H1 (cell line): ENCODE measurements at regions not wholly inside any gene's neighbourhood (a gene's known extent, or its start where the extent isn't known, plus 50 kb on each side); places are given as distances from the start of the nearest gene placed in this dataset.

ENCODE experiments used
- CTCF ChIA-PET: fragments of 300-600 bp; sonication (Branson Sonifier 250); formaldehyde crosslinking; loops from one replicate; lab custom pipeline; 2021; ENCODE audit not compliant: partially characterized antibody; lab: Charles Lee
- POLR2A ChIA-PET: fragments of 300-600 bp; sonication (Branson Sonifier 250); formaldehyde crosslinking; loops from one replicate; lab custom pipeline; 2021; ENCODE audit warnings: inconsistent platforms; ENCODE audit not compliant: partially characterized antibody; lab: Charles Lee
- DNase-seq, 2 experiments: peaks; one replicate each; pipeline versions ENCODE4 v3.0.0 to v3.0.0-alpha.2; 2010 to 2022; ENCODE audit warnings: low spot score in 2 of 2, low read depth in 1 of 2, mixed read lengths in 1 of 2
- FAIRE-seq: peaks from 2 replicates; lab custom pipeline; 2011; peaks lifted over from hg19 to GRCh38; lab: Jason Lieb, UNC
- H2AFZ ChIP-seq: 2 replicates; pipeline ENCODE4 v1.8.1; 2012; ENCODE audit warnings: low read length, inconsistent platforms
- H2AK5ac ChIP-seq: 2 replicates; pipeline ENCODE4 v1.6.1; 2013; ENCODE audit warnings: low read depth, low read length
- H2BK120ac ChIP-seq: replicated peaks from 2 replicates; pipeline ENCODE3; 2013; ENCODE audit warnings: low read depth, low read length, inconsistent platforms
- H2BK12ac ChIP-seq: 2 replicates; pipeline ENCODE4 v1.6.1; 2013; ENCODE audit warnings: low read depth, low read length
- H2BK15ac ChIP-seq: 2 replicates; pipeline ENCODE4 v1.6.1; 2013; ENCODE audit warnings: low read length
- H2BK20ac ChIP-seq: 2 replicates; pipeline ENCODE4 v1.6.1; 2013; ENCODE audit warnings: low read length
- H2BK5ac ChIP-seq: 2 replicates; pipeline ENCODE4 v1.6.1; 2013; ENCODE audit warnings: low read depth, low read length
- H3K14ac ChIP-seq: 2 replicates; pipeline ENCODE4 v1.6.1; 2013; ENCODE audit warnings: inconsistent platforms; ENCODE audit not compliant: insufficient read length
- H3K18ac ChIP-seq: 2 replicates; pipeline ENCODE4 v1.6.1; 2013; ENCODE audit warnings: low read length; ENCODE audit errors: extremely low read depth
- H3K23ac ChIP-seq: 2 replicates; pipeline ENCODE4 v1.6.1; 2013; ENCODE audit warnings: inconsistent platforms; ENCODE audit not compliant: insufficient read length
- H3K23me2 ChIP-seq: 2 replicates; pipeline ENCODE4 v1.6.1; 2013; ENCODE audit warnings: low read depth, low read length
- H3K27ac ChIP-seq: 2 replicates; pipeline ENCODE4 v1.6.1; 2011; ENCODE audit warnings: low read depth, low read length, inconsistent platforms
- H3K27me3 ChIP-seq, 4 experiments: replicated peaks in 1 of 4; 1 replicate in 1 of 4; 2 replicates in 3 of 4; pipeline versions ENCODE4 v1.6.1 to v1.8.1; 2011 to 2013; ENCODE audit warnings: low read length in 3 of 4, mild to moderate bottlenecking in 3 of 4, inconsistent platforms in 2 of 4, mixed read lengths in 2 of 4, moderate library complexity in 1 of 4; ENCODE audit not compliant: control insufficient read depth in 3 of 4, insufficient read depth in 3 of 4; ENCODE audit errors: extremely low read depth in 1 of 4
- H3K36me3 ChIP-seq, 4 experiments: 2 replicates each; pipeline versions ENCODE4 v1.6.1 to v1.8.1; 2011 to 2013; ENCODE audit warnings: mild to moderate bottlenecking in 4 of 4, low read length in 3 of 4, moderate library complexity in 2 of 4, control low read depth in 1 of 4, inconsistent platforms in 1 of 4; ENCODE audit not compliant: insufficient read depth in 4 of 4, control insufficient read depth in 2 of 4
- H3K4ac ChIP-seq: replicated peaks from 2 replicates; pipeline ENCODE3; 2013; ENCODE audit warnings: low read length, low read depth, mixed read lengths, inconsistent platforms; ENCODE audit not compliant: insufficient read length
- H3K4me1 ChIP-seq, 4 experiments: replicated peaks in 1 of 4; 1 replicate in 1 of 4; 2 replicates in 3 of 4; pipeline versions ENCODE4 v1.6.1 to v1.8.1; 2011 to 2013; ENCODE audit warnings: low read length in 3 of 4, inconsistent platforms in 2 of 4, mixed read lengths in 1 of 4; ENCODE audit not compliant: insufficient read depth in 4 of 4, control insufficient read depth in 3 of 4
- H3K4me2 ChIP-seq, 2 experiments: 2 replicates each; pipeline versions ENCODE4 v1.6.1 to v1.8.1; 2011 to 2013; ENCODE audit warnings: low read depth in 2 of 2, low read length in 2 of 2, control low read depth in 1 of 2, inconsistent platforms in 1 of 2, mild to moderate bottlenecking in 1 of 2; ENCODE audit not compliant: insufficient read depth in 1 of 2
- H3K4me3 ChIP-seq, 4 experiments: fragments of 200-600, 300-600 bp in 1 of 4; sonication (generic), shearing (Covaris generic), sonication (Bioruptor Twin) in 1 of 4; 2 replicates each; pipeline versions ENCODE4 v1.5.1 to v1.8.1; 2011 to 2016; ENCODE audit warnings: low read length in 4 of 4, low read depth in 3 of 4, control low read depth in 2 of 4, inconsistent platforms in 2 of 4, mild to moderate bottlenecking in 2 of 4, mixed read lengths in 1 of 4, moderate library complexity in 1 of 4; ENCODE audit not compliant: insufficient read depth in 2 of 4; ENCODE audit errors: extremely low read depth in 1 of 4
- H3K56ac ChIP-seq: replicated peaks from 2 replicates; pipeline ENCODE3; 2013; ENCODE audit warnings: low read depth, mild to moderate bottlenecking, mixed read lengths, low read length, inconsistent platforms; ENCODE audit not compliant: insufficient read length
- H3K79me1 ChIP-seq: 2 replicates; pipeline ENCODE4 v1.6.1; 2013; ENCODE audit warnings: low read depth, low read length, control low read depth
- H3K79me2 ChIP-seq, 2 experiments: 2 replicates each; pipeline versions ENCODE4 v1.6.1 to v1.8.1; 2012 to 2013; ENCODE audit warnings: low read length in 2 of 2, mild to moderate bottlenecking in 2 of 2, inconsistent platforms in 1 of 2; ENCODE audit not compliant: insufficient read depth in 2 of 2, control insufficient read depth in 1 of 2
- H3K9ac ChIP-seq, 4 experiments: replicated peaks in 1 of 4; 1 replicate in 1 of 4; 2 replicates in 3 of 4; pipeline versions ENCODE4 v1.6.1 to v1.8.1; 2011 to 2013; ENCODE audit warnings: low read depth in 3 of 4, low read length in 3 of 4, control low read depth in 2 of 4, mild to moderate bottlenecking in 2 of 4, moderate library complexity in 2 of 4, inconsistent platforms in 1 of 4; ENCODE audit errors: extremely low read depth in 1 of 4
- H3K9me3 ChIP-seq, 2 experiments: 2 replicates each; pipeline versions ENCODE4 v1.6.1 to v1.8.1; 2012 to 2013; ENCODE audit warnings: mild to moderate bottlenecking in 2 of 2, moderate library complexity in 2 of 2, control low read depth in 1 of 2, inconsistent platforms in 1 of 2, low read depth in 1 of 2, low read length in 1 of 2, mixed read lengths in 1 of 2; ENCODE audit not compliant: insufficient read depth in 2 of 2
- H4K20me1 ChIP-seq, 2 experiments: replicated peaks in 1 of 2; 2 replicates each; pipeline versions ENCODE3 to v1.8.1; 2011 to 2013; ENCODE audit warnings: inconsistent platforms in 2 of 2, low read length in 2 of 2, mild to moderate bottlenecking in 1 of 2; ENCODE audit not compliant: insufficient read depth in 2 of 2, control insufficient read depth in 1 of 2
- H4K5ac ChIP-seq: 2 replicates; pipeline ENCODE4 v1.6.1; 2013; ENCODE audit warnings: low read length, low read depth, mixed read lengths, inconsistent platforms; ENCODE audit not compliant: insufficient read length
- H4K8ac ChIP-seq: 2 replicates; pipeline ENCODE4 v1.8.0; 2013; ENCODE audit warnings: mild to moderate bottlenecking, moderate library complexity, low read length, inconsistent platforms; ENCODE audit not compliant: insufficient read depth; ENCODE audit errors: extremely low read depth
- H4K91ac ChIP-seq: replicated peaks from 2 replicates; pipeline ENCODE3; 2013; ENCODE audit warnings: low read length, mixed read lengths, inconsistent platforms; ENCODE audit not compliant: insufficient read length
- EP300 ChIP-seq, 2 experiments: IDR thresholded peaks; 1 replicate in 1 of 2; 2 replicates in 1 of 2; pipeline ENCODE4 v1.6.1; 2011 to 2012; ENCODE audit warnings: low read depth in 2 of 2, low read length in 2 of 2, mild to moderate bottlenecking in 2 of 2, borderline replicate concordance in 1 of 2, inconsistent platforms in 1 of 2, moderate library complexity in 1 of 2
- JUN ChIP-seq: IDR thresholded peaks from 2 replicates; pipeline ENCODE4 v1.6.1; 2011; ENCODE audit warnings: low read depth, mild to moderate bottlenecking, improper control_type of control experiment, low read length
- POLR2A ChIP-seq, 2 experiments: IDR thresholded peaks; 1 replicate in 1 of 2; 2 replicates in 1 of 2; pipeline ENCODE4 v1.6.1; 2011; ENCODE audit warnings: low read depth in 2 of 2, low read length in 2 of 2, mild to moderate bottlenecking in 2 of 2; ENCODE audit errors: control extremely low read depth in 1 of 2
- SAP30 ChIP-seq: fragments of 300-600 bp; sonication (generic); IDR thresholded peaks from 2 replicates; pipeline ENCODE4 v1.7.1; 2012; ENCODE audit warnings: low read length, moderate library complexity, mild to moderate bottlenecking, inconsistent platforms; ENCODE audit not compliant: insufficient read depth, insufficient replicate concordance
- SP2 ChIP-seq: IDR thresholded peaks from 2 replicates; pipeline ENCODE4 v1.6.1; 2012; ENCODE audit warnings: mild to moderate bottlenecking, low read length, inconsistent platforms
- TCF12 ChIP-seq: IDR thresholded peaks from 2 replicates; pipeline ENCODE4 v1.6.1; 2011; ENCODE audit warnings: low read depth, mild to moderate bottlenecking, low read length
- WGBS, 2 experiments: shearing (Covaris generic) in 1 of 2; methylation state at CpG; one replicate each; pipeline versions ENCODE4 v1.1.6 to v1.1.7; 2013 to 2015; ENCODE audit warnings: low lambda C conversion rate in 2 of 2, mixed read lengths in 2 of 2, inconsistent platforms in 1 of 2, low coverage in 1 of 2, missing lambda C conversion rate in 1 of 2; ENCODE audit not compliant: insufficient replicate concordance in 2 of 2, insufficient coverage in 1 of 2, insufficient read length in 1 of 2; ENCODE audit errors: extremely low coverage in 1 of 2, missing lambda C conversion rate in 1 of 2; 5-methylcytosine and 5-hydroxymethylcytosine counted together

GRCh38 chr20:19962958-19963357 lies 54.2 kb upstream of the NAA20 start:
- H2BK12ac ChIP-seq, result no peak overlapping the region
- H4K8ac ChIP-seq, result no peak overlapping the region
- H2AFZ ChIP-seq, result no peak overlapping the region
- WGBS, 2 experiments, result 87% methylated on average over 6 of the region's 6 CpGs; no CpG with 5 or more reads in 1 of the 2 experiments
- no peak overlapping the region for H2BK15ac ChIP-seq
- H3K56ac ChIP-seq, result no peak overlapping the region
- H4K5ac ChIP-seq, result no peak overlapping the region
- no peak overlapping the region for H3K4me2 ChIP-seq
- no peaks in the 10 kb centered on the region for H4K20me1 ChIP-seq
- H2BK5ac ChIP-seq, result no peak overlapping the region
- H2AK5ac ChIP-seq, result no peak overlapping the region
- no peak overlapping the region for H4K91ac ChIP-seq
- no peaks in the 10 kb centered on the region for H3K9me3 ChIP-seq
- no peaks in the 10 kb centered on the region for H3K27me3 ChIP-seq
- no peak overlapping the region for H3K23ac ChIP-seq
- H3K14ac ChIP-seq, result no peak overlapping the region
- no peaks in the 10 kb centered on the region for H3K23me2 ChIP-seq
- H3K4me3 ChIP-seq, result no peak overlapping the region
- CTCF ChIA-PET, result interaction anchor here (1.1 to 2.0 kb wide), 2 partner anchors 9 to 11 kb away, joined by 3 to 4 read pairs; no protein-coding TSS in a partner anchor
- no peak overlapping the region for H3K18ac ChIP-seq
- no peak overlapping the region for H3K27ac ChIP-seq
- FAIRE-seq (no peak), DNase-seq (no peak)
- H3K79me1 ChIP-seq, result no peaks in the 10 kb centered on the region
- H3K4ac ChIP-seq, result no peak overlapping the region
- no peak overlapping the region for H2BK120ac ChIP-seq
- no peak overlapping the region for H2BK20ac ChIP-seq
- H3K9ac ChIP-seq, result no peak overlapping the region
- H3K79me2 ChIP-seq, result no peaks in the 10 kb centered on the region
- no peaks in the 10 kb centered on the region for H3K36me3 ChIP-seq
- TF ChIP-seq JUN (no peak), EP300 (IDR thresholded peaks at IDR 0.05; ENCODE audit: borderline replicate concordance in 1 of 2, low read depth in 2 of 2, low read length in 2 of 2) (no peak), SP2 (no peak), POLR2A (IDR thresholded peaks at IDR 0.05; ENCODE audit: control extremely low read depth in 1 of 2, low read depth in 2 of 2, low read length in 2 of 2) (no peak), TCF12 (no peak), SAP30 (no peak)
- TF ChIP-seq, all 59 proteins: peak for 0
- POLR2A ChIA-PET, result no interaction called here
- H3K4me1 ChIP-seq, result peaks cover 3 to 10% (median 7%) of the 10 kb centered on the region in 4 experiments; a peak in 5 of 7 replicates
